DOHH2 (cell line): ENCODE measurements at regions not wholly inside any gene's neighbourhood (a gene's known extent, or its start where the extent isn't known, plus 50 kb on each side); places are given as distances from the start of the nearest gene placed in this dataset.

Experiments used
- H3F3A ChIP-seq: fragments of 200-600 bp; sonication (generic), shearing (Covaris generic); 2 replicates; pipeline ENCODE4 v1.6.0; 2016; ENCODE audit warnings: antibody characterized with exemption, mild to moderate bottlenecking; ENCODE audit not compliant: control insufficient read depth, insufficient read depth
- H3K27ac ChIP-seq: fragments of 200-600 bp; sonication (generic); 2 replicates; pipeline ENCODE4 v1.5.1; 2014; ENCODE audit warnings: low read depth, mild to moderate bottlenecking, low read length, moderate library complexity
- H3K27me3 ChIP-seq: fragments of 200-600 bp; sonication (generic); 2 replicates; pipeline ENCODE4 v1.6.1; 2014; ENCODE audit warnings: mild to moderate bottlenecking, low read length, mixed read lengths; ENCODE audit not compliant: control insufficient read depth
- H3K36me3 ChIP-seq: fragments of 200-600 bp; sonication (generic); 2 replicates; pipeline ENCODE4 v1.6.1; 2014; ENCODE audit warnings: mild to moderate bottlenecking, low read length, moderate library complexity, mixed read lengths; ENCODE audit not compliant: control insufficient read depth
- H3K4me1 ChIP-seq: fragments of 200-600 bp; sonication (generic); 2 replicates; pipeline ENCODE4 v1.6.1; 2014; ENCODE audit warnings: mild to moderate bottlenecking, low read length, mixed read lengths; ENCODE audit not compliant: control insufficient read depth
- H3K4me2 ChIP-seq: fragments of 200-600 bp; sonication (generic); 2 replicates; pipeline ENCODE4 v1.6.0; 2014; ENCODE audit warnings: mild to moderate bottlenecking, low read length, moderate library complexity
- H3K4me3 ChIP-seq: fragments of 200-600 bp; sonication (generic); 2 replicates; pipeline ENCODE4 v1.5.1; 2014; ENCODE audit warnings: mild to moderate bottlenecking, low read length, mixed read lengths
- H3K79me2 ChIP-seq: fragments of 200-600 bp; sonication (generic); 2 replicates; pipeline ENCODE4 v1.6.1; 2014; ENCODE audit warnings: mild to moderate bottlenecking, low read length, mixed read lengths; ENCODE audit not compliant: control insufficient read depth
- H3K9me2 ChIP-seq: fragments of 200-600 bp; sonication (generic); replicated peaks from 2 replicates; pipeline ENCODE4 v1.6.1; 2014; ENCODE audit warnings: mild to moderate bottlenecking, low read length, mixed read lengths; ENCODE audit not compliant: control insufficient read depth
- H3K9me3 ChIP-seq: fragments of 200-600 bp; sonication (generic); 2 replicates; pipeline ENCODE4 v1.6.1; 2014; ENCODE audit warnings: antibody characterized with exemption, low read length, mixed read lengths; ENCODE audit not compliant: control insufficient read depth, insufficient read depth
- H4K20me1 ChIP-seq: fragments of 200-600 bp; sonication (generic); 2 replicates; pipeline ENCODE4 v1.6.0; 2014; ENCODE audit warnings: low read depth, mild to moderate bottlenecking, antibody characterized with exemption, low read length, moderate library complexity; ENCODE audit not compliant: control insufficient read depth, insufficient read depth
- CTCF ChIP-seq: fragments of 200-600 bp; sonication (generic); IDR thresholded peaks from one replicate; pipeline ENCODE4 v1.5.1; 2014; ENCODE audit warnings: antibody characterized with exemption, mild to moderate bottlenecking, low read depth, low read length; ENCODE audit not compliant: poor library complexity, severe bottlenecking
- EZH2phosphoT487 ChIP-seq: fragments of 200-600 bp; sonication (generic); IDR thresholded peaks from 2 replicates; pipeline ENCODE4 v1.6.1; 2017; ENCODE audit warnings: borderline replicate concordance, mild to moderate bottlenecking, antibody characterized with exemption, low read length, moderate library complexity, mixed read lengths

GRCh38 chr4:77466430-77466829 is 139.2 kb upstream of the CXCL13 start:
- no peaks in the 10 kb centered on the region for H3K27me3 ChIP-seq
- H3K4me3 ChIP-seq: no peak overlapping the region
- TF ChIP-seq EZH2phosphoT487: no peak
- no peak for TF ChIP-seq CTCF
- no peaks in the 10 kb centered on the region for H3K9me3 ChIP-seq
- no peaks in the 10 kb centered on the region for H3K79me2 ChIP-seq
- no peaks in the 10 kb centered on the region for H3F3A ChIP-seq
- H3K27ac ChIP-seq: no peak overlapping the region
- H3K4me1 ChIP-seq: no peaks in the 10 kb centered on the region
- no peaks in the 10 kb centered on the region for H3K36me3 ChIP-seq
- no peaks in the 10 kb centered on the region for H3K9me2 ChIP-seq
- no peak overlapping the region for H3K4me2 ChIP-seq
- no peaks in the 10 kb centered on the region for H4K20me1 ChIP-seq

- no peaks in the 10 kb centered on the region for H3K9me2 ChIP-seq
- no peak overlapping the region for H3K4me2 ChIP-seq
- H3K9me3 ChIP-seq: no peaks in the 10 kb centered on the region
- no peaks in the 10 kb centered on the region for H3F3A ChIP-seq
- no peak overlapping the region for H3K27ac ChIP-seq
- H3K4me1 ChIP-seq: no peaks in the 10 kb centered on the region
- no peaks in the 10 kb centered on the region for H4K20me1 ChIP-seq
- no peaks in the 10 kb centered on the region for H3K36me3 ChIP-seq
- TF ChIP-seq CTCF: no peak
- TF ChIP-seq EZH2phosphoT487: no peak
- H3K4me3 ChIP-seq: no peak overlapping the region
- H3K79me2 ChIP-seq: no peaks in the 10 kb centered on the region
- peaks cover 10% of the 10 kb centered on the region for H3K27me3 ChIP-seq
Measured at GRCh38 chr4:77471821-77472495, 133.7 kb upstream of the CXCL13 start.

GRCh38 chr4:77473509-77473908 is 132.1 kb upstream of the CXCL13 start:
- H3K4me3 ChIP-seq: no peak overlapping the region
- H3K4me1 ChIP-seq: no peaks in the 10 kb centered on the region
- H3K9me3 ChIP-seq: no peaks in the 10 kb centered on the region
- H3F3A ChIP-seq: no peaks in the 10 kb centered on the region
- H3K4me2 ChIP-seq: no peak overlapping the region
- H3K27me3 ChIP-seq: peaks cover 12% of the 10 kb centered on the region
- no peaks in the 10 kb centered on the region for H4K20me1 ChIP-seq
- no peak for TF ChIP-seq EZH2phosphoT487
- peak; percentile 65 for TF ChIP-seq CTCF
- H3K9me2 ChIP-seq: no peaks in the 10 kb centered on the region
- H3K27ac ChIP-seq: no peak overlapping the region
- H3K36me3 ChIP-seq: no peaks in the 10 kb centered on the region
- no peaks in the 10 kb centered on the region for H3K79me2 ChIP-seq
